ENCODE measurements at regions not wholly inside any gene's neighbourhood (a gene's known extent, or its start where the extent isn't known, plus 50 kb on each side); places are given as distances from the start of the nearest gene placed in this dataset.
"Not testable (repeated sequence)": the region's sequence is repeated elsewhere in the genome, so short reads cannot be mapped to it uniquely, and the experiment has no call there.

DNA sequence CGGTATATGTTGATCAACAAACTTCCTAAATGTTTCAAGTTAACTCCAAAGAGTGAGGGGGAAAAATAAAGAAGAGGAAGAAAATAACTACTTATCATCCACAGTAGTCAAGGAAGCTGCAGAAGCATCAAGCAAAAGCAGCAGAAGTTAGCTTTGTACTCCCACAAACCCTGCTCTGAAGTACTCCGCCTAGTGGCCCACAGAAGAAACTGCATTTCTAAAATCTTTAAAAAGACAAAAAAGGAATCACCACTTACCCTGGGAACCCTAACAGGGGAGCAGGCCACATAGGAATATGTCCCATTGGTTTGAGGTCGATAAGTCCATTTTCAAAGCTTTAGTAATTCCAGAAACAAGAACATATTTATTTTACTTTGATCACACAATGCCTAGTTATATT lies 2948.3 kb upstream of the OR11H1 start:
- TF ChIP-seq, protein P1, sequence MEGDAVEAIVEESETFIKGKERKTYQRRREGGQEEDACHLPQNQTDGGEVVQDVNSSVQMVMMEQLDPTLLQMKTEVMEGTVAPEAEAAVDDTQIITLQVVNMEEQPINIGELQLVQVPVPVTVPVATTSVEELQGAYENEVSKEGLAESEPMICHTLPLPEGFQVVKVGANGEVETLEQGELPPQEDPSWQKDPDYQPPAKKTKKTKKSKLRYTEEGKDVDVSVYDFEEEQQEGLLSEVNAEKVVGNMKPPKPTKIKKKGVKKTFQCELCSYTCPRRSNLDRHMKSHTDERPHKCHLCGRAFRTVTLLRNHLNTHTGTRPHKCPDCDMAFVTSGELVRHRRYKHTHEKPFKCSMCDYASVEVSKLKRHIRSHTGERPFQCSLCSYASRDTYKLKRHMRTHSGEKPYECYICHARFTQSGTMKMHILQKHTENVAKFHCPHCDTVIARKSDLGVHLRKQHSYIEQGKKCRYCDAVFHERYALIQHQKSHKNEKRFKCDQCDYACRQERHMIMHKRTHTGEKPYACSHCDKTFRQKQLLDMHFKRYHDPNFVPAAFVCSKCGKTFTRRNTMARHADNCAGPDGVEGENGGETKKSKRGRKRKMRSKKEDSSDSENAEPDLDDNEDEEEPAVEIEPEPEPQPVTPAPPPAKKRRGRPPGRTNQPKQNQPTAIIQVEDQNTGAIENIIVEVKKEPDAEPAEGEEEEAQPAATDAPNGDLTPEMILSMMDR (IDR thresholded peaks at IDR 0.05): peak; percentile 31; the same call in 1 of the 2 replicates
- TF ChIP-seq FOXP4, MAX, USF2, NR1H2 (CRISPR knock-in tag; IDR thresholded peaks at IDR 0.05): not testable (repeated sequence)
